ENCODE measurements at regions not wholly inside any gene's neighbourhood (a gene's known extent, or its start where the extent isn't known, plus 50 kb on each side); places are given as distances from the start of the nearest gene placed in this dataset.

- TF ChIP-seq POLR2A (IDR thresholded peaks at IDR 0.05) (no peak), CTCF (IDR thresholded peaks at IDR 0.05 in 4 of 5, conservative IDR thresholded peaks at IDR 0.05 in 1 of 5) (no peak)
These were observed 448.1 kb downstream of the PDGFC start for GRCh38 chr4:156523492-156523891.

Measured in gastrocnemius medialis (tissue), 4 donors.